ENCODE measurements at regions not wholly inside any gene's neighbourhood (a gene's known extent, or its start where the extent isn't known, plus 50 kb on each side); places are given as distances from the start of the nearest gene placed in this dataset.

DNA sequence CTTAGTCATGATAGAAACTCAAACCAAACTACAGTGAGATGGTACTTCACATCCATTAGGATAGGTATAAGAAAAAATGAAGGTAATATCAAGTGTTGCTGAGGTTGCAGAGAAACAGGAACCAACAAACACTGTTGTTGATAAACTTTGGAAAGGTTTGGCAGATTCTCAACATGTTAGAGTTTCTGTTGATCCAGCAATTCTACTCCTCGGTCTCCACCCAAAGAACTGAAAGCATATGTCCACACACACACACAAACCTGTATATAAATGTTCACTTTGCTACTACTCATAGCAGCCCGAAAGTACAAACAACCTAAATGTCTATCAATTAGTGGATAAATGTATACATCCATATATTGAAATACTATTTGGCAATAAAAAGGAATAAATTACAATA lies 128.3 kb upstream of the CARMIL1 start:
- TF ChIP-seq, protein P1, sequence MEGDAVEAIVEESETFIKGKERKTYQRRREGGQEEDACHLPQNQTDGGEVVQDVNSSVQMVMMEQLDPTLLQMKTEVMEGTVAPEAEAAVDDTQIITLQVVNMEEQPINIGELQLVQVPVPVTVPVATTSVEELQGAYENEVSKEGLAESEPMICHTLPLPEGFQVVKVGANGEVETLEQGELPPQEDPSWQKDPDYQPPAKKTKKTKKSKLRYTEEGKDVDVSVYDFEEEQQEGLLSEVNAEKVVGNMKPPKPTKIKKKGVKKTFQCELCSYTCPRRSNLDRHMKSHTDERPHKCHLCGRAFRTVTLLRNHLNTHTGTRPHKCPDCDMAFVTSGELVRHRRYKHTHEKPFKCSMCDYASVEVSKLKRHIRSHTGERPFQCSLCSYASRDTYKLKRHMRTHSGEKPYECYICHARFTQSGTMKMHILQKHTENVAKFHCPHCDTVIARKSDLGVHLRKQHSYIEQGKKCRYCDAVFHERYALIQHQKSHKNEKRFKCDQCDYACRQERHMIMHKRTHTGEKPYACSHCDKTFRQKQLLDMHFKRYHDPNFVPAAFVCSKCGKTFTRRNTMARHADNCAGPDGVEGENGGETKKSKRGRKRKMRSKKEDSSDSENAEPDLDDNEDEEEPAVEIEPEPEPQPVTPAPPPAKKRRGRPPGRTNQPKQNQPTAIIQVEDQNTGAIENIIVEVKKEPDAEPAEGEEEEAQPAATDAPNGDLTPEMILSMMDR (conservative IDR thresholded peaks at IDR 0.05 in 1 of 2, IDR thresholded peaks at IDR 0.05 in 1 of 2; ENCODE audit: low read depth in 1 of 2, low read length in 2 of 2): no peak
- no peak for TF ChIP-seq EZH2 (IDR thresholded peaks at IDR 0.05; ENCODE audit: low read length, missing control alignments)

Measured in fibroblast of lung (primary cell).